T-cell (primary cell): ENCODE measurements at regions not wholly inside any gene's neighbourhood (a gene's known extent, or its start where the extent isn't known, plus 50 kb on each side); places are given as distances from the start of the nearest gene placed in this dataset.

ENCODE experiments used
- ATAC-seq, 4 experiments: fragments of 200-7000 bp in 3 of 4; fragments of 150-1000 bp in 1 of 4; cut with Tn5 transposase; replicated peaks in 1 of 4; 1 replicate in 3 of 4; 2 replicates in 1 of 4; pipeline ENCODE4 v1.10.0; 2021; ENCODE audit warnings: moderate library complexity in 3 of 4, mild to moderate bottlenecking in 2 of 4, moderate number of reproducible peaks in 1 of 4
- CTCF ChIA-PET, 2 donors: fragments of 300-600 bp; sonication (Branson Sonifier 250); formaldehyde crosslinking; loops; one replicate each; lab custom pipeline; 2022; ENCODE audit warnings: antibody characterized with exemption in 2 of 2; lab: Charles Lee
- POLR2A ChIA-PET, 2 donors: fragments of 300-600 bp; sonication (Branson Sonifier 250); formaldehyde crosslinking; loops; one replicate each; lab custom pipeline; 2022; ENCODE audit warnings: antibody characterized with exemption in 2 of 2; lab: Charles Lee
- DNase-seq, 35 experiments: peaks; one replicate each; pipeline versions ENCODE4 v3.0.0 to v3.0.0-alpha.2; 2013 to 2023
- H3K27ac ChIP-seq: one replicate; pipeline ENCODE4 v1.5.1; 2013; ENCODE audit warnings: low read length
- H3K27me3 ChIP-seq, 2 experiments: replicated peaks in 1 of 2; 1 replicate in 1 of 2; 2 replicates in 1 of 2; pipeline versions ENCODE4 v1.6.1 to v1.7.0; 2013; ENCODE audit warnings: low read length in 1 of 2, mixed read lengths in 1 of 2; ENCODE audit not compliant: control insufficient read depth in 2 of 2, insufficient read depth in 2 of 2; ENCODE audit errors: extremely low read depth in 1 of 2
- H3K36me3 ChIP-seq, 2 donors: 1 replicate in 1 of 2; 2 replicates in 1 of 2; pipeline versions ENCODE4 v1.6.1 to v1.7.0; 2013; ENCODE audit warnings: low read length in 1 of 2; ENCODE audit not compliant: control insufficient read depth in 2 of 2, insufficient read depth in 1 of 2; ENCODE audit errors: extremely low read depth in 1 of 2
- H3K4me1 ChIP-seq, 2 experiments: 1 replicate in 1 of 2; 2 replicates in 1 of 2; pipeline versions ENCODE4 v1.6.1 to v1.7.0; 2013; ENCODE audit warnings: low read length in 2 of 2, mixed read lengths in 1 of 2; ENCODE audit not compliant: insufficient read depth in 2 of 2, control insufficient read depth in 1 of 2; ENCODE audit errors: extremely low read depth in 1 of 2
- H3K4me3 ChIP-seq, 2 donors: 1 replicate in 1 of 2; 2 replicates in 1 of 2; pipeline versions ENCODE4 v1.5.1 to v1.7.0; 2013; ENCODE audit warnings: mild to moderate bottlenecking in 2 of 2, low read length in 1 of 2, moderate library complexity in 1 of 2; ENCODE audit not compliant: control insufficient read depth in 1 of 2; ENCODE audit errors: extremely low read depth in 1 of 2
- H3K9me3 ChIP-seq: 2 replicates; pipeline ENCODE4 v1.7.0; 2013
- H3K27ac Mint-ChIP-seq, 2 donors: one replicate each; pipeline ENCODE4 v1.8.0; 2020 to 2021; ENCODE audit warnings: mild to moderate bottlenecking in 2 of 2, mixed read lengths in 2 of 2
- H3K27me3 Mint-ChIP-seq, 2 donors: one replicate each; pipeline ENCODE4 v1.8.0; 2021 to 2022; ENCODE audit warnings: mixed read lengths in 2 of 2
- H3K36me3 Mint-ChIP-seq: one replicate; pipeline ENCODE4 v1.8.0; 2021; ENCODE audit warnings: mixed read lengths
- H3K4me1 Mint-ChIP-seq, 3 donors: one replicate each; pipeline ENCODE4 v1.8.0; 2020 to 2022; ENCODE audit warnings: mixed read lengths in 3 of 3, mild to moderate bottlenecking in 1 of 3
- H3K4me3 Mint-ChIP-seq, 3 donors: one replicate each; pipeline ENCODE4 v1.8.0; 2020 to 2022; ENCODE audit warnings: mild to moderate bottlenecking in 3 of 3, mixed read lengths in 3 of 3, moderate library complexity in 3 of 3
- H3K9me3 Mint-ChIP-seq, 3 donors: one replicate each; pipeline ENCODE4 v1.8.0; 2020 to 2022; ENCODE audit warnings: mixed read lengths in 3 of 3
- WGBS: methylation state at CpG from one replicate; pipeline ENCODE4 v1.1.5; 2013; ENCODE audit warnings: missing lambda C conversion rate; ENCODE audit not compliant: insufficient coverage; 5-methylcytosine and 5-hydroxymethylcytosine counted together

DNA sequence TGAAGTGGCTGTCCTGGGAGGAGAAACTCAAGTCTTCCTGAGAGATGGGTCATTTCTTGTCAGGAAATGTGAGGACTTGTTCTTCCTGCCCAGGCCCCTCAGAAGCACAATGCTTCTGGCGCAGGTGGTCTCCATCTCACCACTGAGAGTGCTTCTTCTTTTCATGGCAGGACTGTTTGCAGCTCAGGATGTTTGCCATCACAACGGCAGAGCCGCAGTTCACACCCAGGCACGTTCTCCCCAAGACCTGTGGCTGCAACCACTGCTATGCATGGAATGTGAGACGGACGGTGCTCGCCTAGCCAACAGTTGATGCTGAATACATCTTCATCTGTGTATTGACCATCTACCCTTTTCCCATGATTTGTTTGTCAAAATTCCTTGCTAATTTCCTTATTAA is 216.3 kb downstream of the GADD45G start:
- ATAC-seq (no peak), DNase-seq (no peak)
- Mint-ChIP-seq H3K27ac (no peak overlapping the region), H3K4me3 (no peak overlapping the region), H3K9me3 (no peaks in the 10 kb centered on the region), H3K4me1 (peaks cover 0 to under 1% (median 0%) of the 10 kb centered on the region in 3 donors), H3K27me3 (peaks cover 0 to 5% of the 10 kb centered on the region in 2 donors), H3K36me3 (no peaks in the 10 kb centered on the region)
- no peaks in the 10 kb centered on the region for H3K4me1 ChIP-seq
- no peak overlapping the region for H3K4me3 ChIP-seq
- no peak overlapping the region for H3K27ac ChIP-seq
- H3K9me3 ChIP-seq, result no peaks in the 10 kb centered on the region
- peaks cover 0 to 6% of the 10 kb centered on the region in 2 experiments for H3K27me3 ChIP-seq
- POLR2A ChIA-PET, result no interaction called here
- CTCF ChIA-PET, result no interaction called here
- 77% methylated on average over 4 of the region's 7 CpGs for WGBS
- no peaks in the 10 kb centered on the region for H3K36me3 ChIP-seq

DNA sequence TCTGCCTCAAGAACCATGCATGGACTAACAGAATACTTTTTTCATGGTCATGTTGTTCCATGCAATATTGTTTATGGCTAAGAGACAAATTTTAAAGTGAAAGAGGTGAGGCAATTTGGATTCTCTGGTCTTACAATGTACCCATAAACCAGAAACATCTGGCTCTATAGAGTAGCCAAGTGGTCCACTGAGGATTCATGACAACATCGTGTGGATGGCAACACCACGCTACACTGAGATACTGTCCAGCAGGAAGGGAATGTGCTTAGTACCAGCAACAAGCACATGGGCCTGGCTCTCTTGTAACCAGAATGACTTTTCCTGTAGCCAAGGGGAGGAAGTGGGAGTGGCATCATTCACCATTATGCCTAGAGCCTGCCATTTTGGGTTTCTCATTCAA is 218.2 kb downstream of the GADD45G start:
- Histone ChIP-seq H3K4me3 (no peak overlapping the region), H3K36me3 (no peaks in the 10 kb centered on the region), H3K27ac (no peak overlapping the region), H3K27me3 (no peaks in the 10 kb centered on the region), H3K9me3 (no peaks in the 10 kb centered on the region), H3K4me1 (peaks cover 2 to 5% of the 10 kb centered on the region in 2 experiments)
- ATAC-seq (no peak), DNase-seq (no peak)
- no peak overlapping the region for H3K27ac Mint-ChIP-seq
- POLR2A ChIA-PET, result no interaction called here
- H3K36me3 Mint-ChIP-seq, result no peaks in the 10 kb centered on the region
- H3K4me3 Mint-ChIP-seq, result no peak overlapping the region
- CTCF ChIA-PET, result no interaction called here
- no peaks in the 10 kb centered on the region for H3K9me3 Mint-ChIP-seq
- WGBS, result 100% methylated on average over 2 of the region's 2 CpGs
- H3K27me3 Mint-ChIP-seq, result peaks cover 0 to 5% of the 10 kb centered on the region in 2 donors
- H3K4me1 Mint-ChIP-seq, result peaks cover 7 to 10% (median 9%) of the 10 kb centered on the region in 3 donors

DNA sequence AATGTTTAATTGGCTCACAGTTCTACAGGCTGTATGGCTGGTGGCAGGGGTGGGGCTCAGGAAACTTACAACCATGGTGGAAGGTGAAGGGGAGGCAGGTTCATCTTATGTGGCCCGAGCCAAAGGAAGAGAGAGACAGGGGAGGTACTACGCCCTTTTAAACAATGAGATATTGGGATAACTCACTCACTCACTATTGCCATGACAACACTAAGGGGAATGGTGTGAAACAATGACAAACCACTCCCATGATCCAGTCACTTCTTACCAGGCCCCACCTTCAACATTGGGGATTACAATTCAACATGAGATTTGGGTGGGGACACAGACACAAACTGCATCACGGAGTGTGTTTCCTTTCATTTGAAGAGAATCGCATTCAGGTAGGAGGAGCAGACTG is 220.9 kb downstream of the GADD45G start:
- peaks cover 1% of the 10 kb centered on the region for H3K9me3 ChIP-seq
- Mint-ChIP-seq H3K4me1 (peaks cover 18 to 20% (median 18%) of the 10 kb centered on the region in 3 donors), H3K36me3 (no peaks in the 10 kb centered on the region), H3K9me3 (peaks cover 5 to 6% (median 6%) of the 10 kb centered on the region in 3 donors), H3K27me3 (no peaks in the 10 kb centered on the region), H3K27ac (no peak overlapping the region), H3K4me3 (no peak overlapping the region)
- ATAC-seq, result no peak
- no peaks in the 10 kb centered on the region for H3K36me3 ChIP-seq
- no peak overlapping the region for H3K27ac ChIP-seq
- H3K4me3 ChIP-seq, result no peak overlapping the region
- DNase-seq, result no peak
- CTCF ChIA-PET, result no interaction called here
- POLR2A ChIA-PET, result no interaction called here
- 100% methylated on average over 1 of the region's 4 CpGs for WGBS
- peaks cover 8 to 9% of the 10 kb centered on the region in 2 experiments for H3K4me1 ChIP-seq
- no peaks in the 10 kb centered on the region for H3K27me3 ChIP-seq

DNA sequence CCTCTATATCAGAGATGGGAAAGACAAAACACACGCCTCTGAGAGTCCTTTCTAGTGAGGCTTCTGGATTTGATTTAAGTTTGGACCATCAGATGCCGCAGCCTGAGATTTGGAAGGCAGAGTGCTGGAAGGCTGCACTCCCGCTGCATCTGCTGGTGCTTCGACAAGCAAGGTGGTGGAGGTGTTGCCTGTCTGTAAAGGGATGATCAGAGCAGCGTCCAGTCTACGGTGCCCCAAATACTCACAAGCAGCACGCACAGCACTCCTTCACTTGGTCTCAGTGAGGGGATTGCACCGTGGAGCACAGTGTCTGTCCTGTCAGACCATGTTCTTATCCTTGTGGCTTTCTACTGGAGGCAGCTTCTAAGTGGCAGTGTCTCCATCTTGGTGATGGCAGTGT is 221.4 kb downstream of the GADD45G start:
- peaks cover 3% of the 10 kb centered on the region for H3K9me3 ChIP-seq
- no peaks in the 10 kb centered on the region for H3K36me3 ChIP-seq
- Mint-ChIP-seq H3K27me3 (no peaks in the 10 kb centered on the region), H3K9me3 (peaks cover 7 to 10% (median 8%) of the 10 kb centered on the region in 3 donors), H3K4me1 (peaks cover 18 to 20% (median 18%) of the 10 kb centered on the region in 3 donors), H3K36me3 (no peaks in the 10 kb centered on the region), H3K4me3 (no peak overlapping the region), H3K27ac (no peak overlapping the region)
- ChIA-PET POLR2A (no interaction called here), CTCF (no interaction called here)
- no peak overlapping the region for H3K4me3 ChIP-seq
- ATAC-seq (no peak), DNase-seq (no peak)
- H3K4me1 ChIP-seq, result peaks cover 8 to 9% of the 10 kb centered on the region in 2 experiments
- WGBS, result 98% methylated on average over 7 of the region's 8 CpGs
- H3K27ac ChIP-seq, result no peak overlapping the region
- no peaks in the 10 kb centered on the region for H3K27me3 ChIP-seq

DNA sequence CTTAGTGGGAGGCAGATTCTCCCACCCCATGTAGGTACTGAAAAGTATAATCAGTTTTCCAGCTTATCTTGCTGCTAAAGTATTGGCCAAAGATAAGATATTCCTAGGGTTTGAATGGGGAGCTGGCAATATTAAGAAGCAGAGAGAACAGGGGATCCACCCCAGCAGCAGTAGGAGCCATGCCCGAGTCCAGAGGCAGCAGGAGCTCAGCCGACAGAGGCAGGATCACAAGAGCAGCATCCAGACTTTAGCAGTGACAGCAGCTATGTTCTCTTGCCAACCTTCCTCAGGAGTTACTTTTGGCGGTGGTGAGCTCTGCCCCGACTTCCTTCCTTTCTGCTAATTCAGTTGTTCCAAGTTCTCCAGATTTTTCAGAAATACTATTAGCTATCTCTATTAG is 224.5 kb downstream of the GADD45G start:
- Histone ChIP-seq H3K4me3 (no peak overlapping the region), H3K36me3 (no peaks in the 10 kb centered on the region), H3K4me1 (peaks cover 8 to 9% of the 10 kb centered on the region in 2 experiments), H3K27ac (no peak overlapping the region), H3K9me3 (peaks cover 3% of the 10 kb centered on the region), H3K27me3 (no peaks in the 10 kb centered on the region)
- Mint-ChIP-seq H3K4me1 (peaks cover 18 to 20% (median 18%) of the 10 kb centered on the region in 3 donors), H3K27ac (no peak overlapping the region), H3K4me3 (no peak overlapping the region), H3K9me3 (peaks cover 7 to 10% (median 8%) of the 10 kb centered on the region in 3 donors), H3K36me3 (no peaks in the 10 kb centered on the region), H3K27me3 (no peaks in the 10 kb centered on the region)
- no peak for ATAC-seq
- DNase-seq, result no peak
- CTCF ChIA-PET, result no interaction called here
- POLR2A ChIA-PET, result no interaction called here
- 90% methylated on average over 3 of the region's 4 CpGs for WGBS

DNA sequence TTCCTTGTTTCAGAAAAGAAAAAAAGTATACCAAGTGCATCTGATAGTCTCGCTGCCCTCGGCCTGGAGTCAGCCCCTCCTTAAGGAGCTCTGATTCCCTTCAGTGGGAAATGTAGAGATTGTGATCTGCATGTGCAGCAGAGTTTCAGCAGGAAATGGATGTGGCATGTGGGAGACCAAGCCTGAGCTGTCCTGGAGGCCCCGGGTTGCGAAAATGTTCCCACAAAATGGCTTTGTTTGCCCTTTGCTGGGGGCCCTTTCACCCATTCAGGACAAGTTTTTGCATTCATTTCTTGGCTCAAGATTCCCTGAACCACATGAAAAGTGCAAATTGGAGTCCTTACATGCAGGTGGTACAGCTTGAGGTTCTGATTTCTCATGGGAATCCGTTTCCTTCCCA is 230.9 kb downstream of the GADD45G start:
- H3K36me3 Mint-ChIP-seq, result no peaks in the 10 kb centered on the region
- H3K27me3 ChIP-seq, result no peaks in the 10 kb centered on the region
- WGBS, result 78% methylated on average over 5 of the region's 5 CpGs
- ChIA-PET POLR2A (no interaction called here), CTCF (no interaction called here)
- H3K4me3 Mint-ChIP-seq, result no peak overlapping the region
- H3K9me3 Mint-ChIP-seq, result peaks cover 1 to 3% (median 2%) of the 10 kb centered on the region in 3 donors
- no peak overlapping the region for H3K27ac ChIP-seq
- no peaks in the 10 kb centered on the region for H3K27me3 Mint-ChIP-seq
- no peaks in the 10 kb centered on the region for H3K36me3 ChIP-seq
- no peak overlapping the region for H3K27ac Mint-ChIP-seq
- H3K4me3 ChIP-seq, result no peak overlapping the region
- DNase-seq, result no peak
- no peak for ATAC-seq
- no peaks in the 10 kb centered on the region for H3K4me1 ChIP-seq
- H3K4me1 Mint-ChIP-seq, result no peaks in the 10 kb centered on the region
- peaks cover 2% of the 10 kb centered on the region for H3K9me3 ChIP-seq
